ENCODE measurements at regions not wholly inside any gene's neighbourhood (a gene's known extent, or its start where the extent isn't known, plus 50 kb on each side); places are given as distances from the start of the nearest gene placed in this dataset.

- WGBS, result 77% methylated on average over 11 of the region's 12 CpGs
- intact Hi-C loops (cut with DNase I), result no loop called here
- TF ChIP-seq CTCF (IDR thresholded peaks at IDR 0.05) (no peak), EP300 (IDR thresholded peaks at IDR 0.05) (no peak), POLR2AphosphoS5 (IDR thresholded peaks at IDR 0.05) (no peak), POLR2A (IDR thresholded peaks at IDR 0.05; ENCODE audit: low read depth) (no peak)
- DNase-seq (ENCODE audit: extremely low spot score), result no peak
- Histone ChIP-seq H3K27ac (replicated peaks in 1 of 4) (no peak overlapping the region), H3K4me3 (no peak overlapping the region), H3K4me1 (no peaks in the 10 kb centered on the region), H3K36me3 (no peaks in the 10 kb centered on the region), H3K27me3 (peaks cover 0 to 13% (median 0%) of the 10 kb centered on the region in 4 donors), H3K9me3 (no peaks in the 10 kb centered on the region)
These were observed 91.7 kb downstream of the SLC2A10 start for GRCh38 chr20:46801003-46801702.

- Histone ChIP-seq H3K4me3 (no peak overlapping the region), H3K4me1 (no peaks in the 10 kb centered on the region), H3K36me3 (no peaks in the 10 kb centered on the region), H3K27ac (replicated peaks in 1 of 4) (no peak overlapping the region), H3K27me3 (peaks cover 0 to 13% (median 0%) of the 10 kb centered on the region in 4 donors), H3K9me3 (no peaks in the 10 kb centered on the region)
- intact Hi-C loops (cut with DNase I), result no loop called here
- TF ChIP-seq POLR2A (IDR thresholded peaks at IDR 0.05; ENCODE audit: low read depth) (no peak), POLR2AphosphoS5 (IDR thresholded peaks at IDR 0.05) (no peak), CTCF (IDR thresholded peaks at IDR 0.05) (no peak), EP300 (IDR thresholded peaks at IDR 0.05) (no peak)
- WGBS, result 54% methylated on average over 5 of the region's 5 CpGs
- DNase-seq (ENCODE audit: extremely low spot score), result no peak
These were observed 91.9 kb upstream of the EYA2 start for GRCh38 chr20:46802722-46803121.

GRCh38 chr20:46803123-46804020 is 91.3 kb upstream of the EYA2 start:
- intact Hi-C loops (cut with DNase I), result no loop called here
- 85% methylated on average over 12 of the region's 12 CpGs for WGBS
- no peaks in the 10 kb centered on the region for H3K4me1 ChIP-seq
- no peak for TF ChIP-seq CTCF (IDR thresholded peaks at IDR 0.05)
- TF ChIP-seq EP300 (IDR thresholded peaks at IDR 0.05), result no peak
- no peak for TF ChIP-seq POLR2A (IDR thresholded peaks at IDR 0.05; ENCODE audit: low read depth)
- TF ChIP-seq POLR2AphosphoS5 (IDR thresholded peaks at IDR 0.05), result no peak
- no peak for DNase-seq (ENCODE audit: extremely low spot score)
- no peaks in the 10 kb centered on the region for H3K36me3 ChIP-seq
- no peaks in the 10 kb centered on the region for H3K9me3 ChIP-seq
- peaks cover 0 to 13% (median 0%) of the 10 kb centered on the region in 4 donors for H3K27me3 ChIP-seq
- H3K27ac ChIP-seq (replicated peaks in 1 of 4), result no peak overlapping the region
- H3K4me3 ChIP-seq, result no peak overlapping the region

- Histone ChIP-seq H3K36me3 (no peaks in the 10 kb centered on the region), H3K27me3 (peaks cover 0 to 8% (median 0%) of the 10 kb centered on the region in 4 donors), H3K9me3 (no peaks in the 10 kb centered on the region), H3K4me3 (no peak overlapping the region), H3K4me1 (no peaks in the 10 kb centered on the region), H3K27ac (replicated peaks in 1 of 4) (no peak overlapping the region)
- TF ChIP-seq POLR2A (IDR thresholded peaks at IDR 0.05; ENCODE audit: low read depth) (no peak), POLR2AphosphoS5 (IDR thresholded peaks at IDR 0.05) (no peak), CTCF (IDR thresholded peaks at IDR 0.05) (no peak), EP300 (IDR thresholded peaks at IDR 0.05) (no peak)
- WGBS, result 100% methylated on average over 3 of the region's 3 CpGs
- no peak for DNase-seq (ENCODE audit: extremely low spot score)
- intact Hi-C loops (cut with DNase I), result no loop called here
These were observed 90.5 kb upstream of the EYA2 start for GRCh38 chr20:46804126-46804525.
